H1 (cell line): ENCODE measurements at regions not wholly inside any gene's neighbourhood (a gene's known extent, or its start where the extent isn't known, plus 50 kb on each side); places are given as distances from the start of the nearest gene placed in this dataset.

ENCODE experiments used
- CTCF ChIA-PET: fragments of 300-600 bp; sonication (Branson Sonifier 250); formaldehyde crosslinking; loops from one replicate; lab custom pipeline; 2021; ENCODE audit not compliant: partially characterized antibody; lab: Charles Lee
- POLR2A ChIA-PET: fragments of 300-600 bp; sonication (Branson Sonifier 250); formaldehyde crosslinking; loops from one replicate; lab custom pipeline; 2021; ENCODE audit warnings: inconsistent platforms; ENCODE audit not compliant: partially characterized antibody; lab: Charles Lee
- DNase-seq, 2 experiments: peaks; one replicate each; pipeline versions ENCODE4 v3.0.0 to v3.0.0-alpha.2; 2010 to 2022; ENCODE audit warnings: low spot score in 2 of 2, low read depth in 1 of 2, mixed read lengths in 1 of 2
- FAIRE-seq: peaks from 2 replicates; lab custom pipeline; 2011; peaks lifted over from hg19 to GRCh38; lab: Jason Lieb, UNC
- H2AFZ ChIP-seq: 2 replicates; pipeline ENCODE4 v1.8.1; 2012; ENCODE audit warnings: low read length, inconsistent platforms
- H2AK5ac ChIP-seq: 2 replicates; pipeline ENCODE4 v1.6.1; 2013; ENCODE audit warnings: low read depth, low read length
- H2BK120ac ChIP-seq: replicated peaks from 2 replicates; pipeline ENCODE3; 2013; ENCODE audit warnings: low read depth, low read length, inconsistent platforms
- H2BK12ac ChIP-seq: 2 replicates; pipeline ENCODE4 v1.6.1; 2013; ENCODE audit warnings: low read depth, low read length
- H2BK15ac ChIP-seq: 2 replicates; pipeline ENCODE4 v1.6.1; 2013; ENCODE audit warnings: low read length
- H2BK20ac ChIP-seq: 2 replicates; pipeline ENCODE4 v1.6.1; 2013; ENCODE audit warnings: low read length
- H2BK5ac ChIP-seq: 2 replicates; pipeline ENCODE4 v1.6.1; 2013; ENCODE audit warnings: low read depth, low read length
- H3K14ac ChIP-seq: 2 replicates; pipeline ENCODE4 v1.6.1; 2013; ENCODE audit warnings: inconsistent platforms; ENCODE audit not compliant: insufficient read length
- H3K18ac ChIP-seq: 2 replicates; pipeline ENCODE4 v1.6.1; 2013; ENCODE audit warnings: low read length; ENCODE audit errors: extremely low read depth
- H3K23ac ChIP-seq: 2 replicates; pipeline ENCODE4 v1.6.1; 2013; ENCODE audit warnings: inconsistent platforms; ENCODE audit not compliant: insufficient read length
- H3K23me2 ChIP-seq: 2 replicates; pipeline ENCODE4 v1.6.1; 2013; ENCODE audit warnings: low read depth, low read length
- H3K27ac ChIP-seq: 2 replicates; pipeline ENCODE4 v1.6.1; 2011; ENCODE audit warnings: low read depth, low read length, inconsistent platforms
- H3K27me3 ChIP-seq, 4 experiments: replicated peaks in 1 of 4; 1 replicate in 1 of 4; 2 replicates in 3 of 4; pipeline versions ENCODE4 v1.6.1 to v1.8.1; 2011 to 2013; ENCODE audit warnings: low read length in 3 of 4, mild to moderate bottlenecking in 3 of 4, inconsistent platforms in 2 of 4, mixed read lengths in 2 of 4, moderate library complexity in 1 of 4; ENCODE audit not compliant: control insufficient read depth in 3 of 4, insufficient read depth in 3 of 4; ENCODE audit errors: extremely low read depth in 1 of 4
- H3K36me3 ChIP-seq, 4 experiments: 2 replicates each; pipeline versions ENCODE4 v1.6.1 to v1.8.1; 2011 to 2013; ENCODE audit warnings: mild to moderate bottlenecking in 4 of 4, low read length in 3 of 4, moderate library complexity in 2 of 4, control low read depth in 1 of 4, inconsistent platforms in 1 of 4; ENCODE audit not compliant: insufficient read depth in 4 of 4, control insufficient read depth in 2 of 4
- H3K4ac ChIP-seq: replicated peaks from 2 replicates; pipeline ENCODE3; 2013; ENCODE audit warnings: low read length, low read depth, mixed read lengths, inconsistent platforms; ENCODE audit not compliant: insufficient read length
- H3K4me1 ChIP-seq, 4 experiments: replicated peaks in 1 of 4; 1 replicate in 1 of 4; 2 replicates in 3 of 4; pipeline versions ENCODE4 v1.6.1 to v1.8.1; 2011 to 2013; ENCODE audit warnings: low read length in 3 of 4, inconsistent platforms in 2 of 4, mixed read lengths in 1 of 4; ENCODE audit not compliant: insufficient read depth in 4 of 4, control insufficient read depth in 3 of 4
- H3K4me2 ChIP-seq, 2 experiments: 2 replicates each; pipeline versions ENCODE4 v1.6.1 to v1.8.1; 2011 to 2013; ENCODE audit warnings: low read depth in 2 of 2, low read length in 2 of 2, control low read depth in 1 of 2, inconsistent platforms in 1 of 2, mild to moderate bottlenecking in 1 of 2; ENCODE audit not compliant: insufficient read depth in 1 of 2
- H3K4me3 ChIP-seq, 4 experiments: fragments of 200-600, 300-600 bp in 1 of 4; sonication (generic), shearing (Covaris generic), sonication (Bioruptor Twin) in 1 of 4; 2 replicates each; pipeline versions ENCODE4 v1.5.1 to v1.8.1; 2011 to 2016; ENCODE audit warnings: low read length in 4 of 4, low read depth in 3 of 4, control low read depth in 2 of 4, inconsistent platforms in 2 of 4, mild to moderate bottlenecking in 2 of 4, mixed read lengths in 1 of 4, moderate library complexity in 1 of 4; ENCODE audit not compliant: insufficient read depth in 2 of 4; ENCODE audit errors: extremely low read depth in 1 of 4
- H3K56ac ChIP-seq: replicated peaks from 2 replicates; pipeline ENCODE3; 2013; ENCODE audit warnings: low read depth, mild to moderate bottlenecking, mixed read lengths, low read length, inconsistent platforms; ENCODE audit not compliant: insufficient read length
- H3K79me1 ChIP-seq: 2 replicates; pipeline ENCODE4 v1.6.1; 2013; ENCODE audit warnings: low read depth, low read length, control low read depth
- H3K79me2 ChIP-seq, 2 experiments: 2 replicates each; pipeline versions ENCODE4 v1.6.1 to v1.8.1; 2012 to 2013; ENCODE audit warnings: low read length in 2 of 2, mild to moderate bottlenecking in 2 of 2, inconsistent platforms in 1 of 2; ENCODE audit not compliant: insufficient read depth in 2 of 2, control insufficient read depth in 1 of 2
- H3K9ac ChIP-seq, 4 experiments: replicated peaks in 1 of 4; 1 replicate in 1 of 4; 2 replicates in 3 of 4; pipeline versions ENCODE4 v1.6.1 to v1.8.1; 2011 to 2013; ENCODE audit warnings: low read depth in 3 of 4, low read length in 3 of 4, control low read depth in 2 of 4, mild to moderate bottlenecking in 2 of 4, moderate library complexity in 2 of 4, inconsistent platforms in 1 of 4; ENCODE audit errors: extremely low read depth in 1 of 4
- H3K9me3 ChIP-seq, 2 experiments: 2 replicates each; pipeline versions ENCODE4 v1.6.1 to v1.8.1; 2012 to 2013; ENCODE audit warnings: mild to moderate bottlenecking in 2 of 2, moderate library complexity in 2 of 2, control low read depth in 1 of 2, inconsistent platforms in 1 of 2, low read depth in 1 of 2, low read length in 1 of 2, mixed read lengths in 1 of 2; ENCODE audit not compliant: insufficient read depth in 2 of 2
- H4K20me1 ChIP-seq, 2 experiments: replicated peaks in 1 of 2; 2 replicates each; pipeline versions ENCODE3 to v1.8.1; 2011 to 2013; ENCODE audit warnings: inconsistent platforms in 2 of 2, low read length in 2 of 2, mild to moderate bottlenecking in 1 of 2; ENCODE audit not compliant: insufficient read depth in 2 of 2, control insufficient read depth in 1 of 2
- H4K5ac ChIP-seq: 2 replicates; pipeline ENCODE4 v1.6.1; 2013; ENCODE audit warnings: low read length, low read depth, mixed read lengths, inconsistent platforms; ENCODE audit not compliant: insufficient read length
- H4K8ac ChIP-seq: 2 replicates; pipeline ENCODE4 v1.8.0; 2013; ENCODE audit warnings: mild to moderate bottlenecking, moderate library complexity, low read length, inconsistent platforms; ENCODE audit not compliant: insufficient read depth; ENCODE audit errors: extremely low read depth
- H4K91ac ChIP-seq: replicated peaks from 2 replicates; pipeline ENCODE3; 2013; ENCODE audit warnings: low read length, mixed read lengths, inconsistent platforms; ENCODE audit not compliant: insufficient read length
- CHD1 ChIP-seq: IDR thresholded peaks from 2 replicates; pipeline ENCODE4 v1.6.1; 2012; ENCODE audit warnings: low read depth, low read length, improper control_type of control experiment
- EZH2 ChIP-seq: fragments of 200-600 bp; sonication (generic); IDR thresholded peaks from 2 replicates; pipeline ENCODE4 v1.7.1; 2012; ENCODE audit warnings: low read depth, mild to moderate bottlenecking, moderate library complexity, low read length, inconsistent platforms; ENCODE audit not compliant: severe bottlenecking
- HDAC6 ChIP-seq: IDR thresholded peaks from one replicate; pipeline ENCODE4 v1.7.1; 2012; ENCODE audit warnings: low read depth, mild to moderate bottlenecking, inconsistent platforms, low read length, moderate library complexity
- JUND ChIP-seq: IDR thresholded peaks from 2 replicates; pipeline ENCODE4 v1.6.1; 2011; ENCODE audit warnings: mild to moderate bottlenecking, improper control_type of control experiment, low read length
- NANOG ChIP-seq: IDR thresholded peaks from 2 replicates; pipeline ENCODE4 v1.6.1; 2011; ENCODE audit warnings: low read length, low read depth, mild to moderate bottlenecking, inconsistent platforms; ENCODE audit not compliant: insufficient read depth, poor library complexity, severe bottlenecking
- RFX5 ChIP-seq: IDR thresholded peaks from 2 replicates; pipeline ENCODE4 v1.6.1; 2011; ENCODE audit warnings: low read depth, low read length, improper control_type of control experiment, borderline replicate concordance
- RNF2 ChIP-seq: fragments of 200-900, 300-1000 bp; sonication (generic); IDR thresholded peaks from 2 replicates; pipeline ENCODE4 v1.7.1; 2016; ENCODE audit warnings: borderline replicate concordance, low read depth, mild to moderate bottlenecking, antibody characterized with exemption, low read length; ENCODE audit not compliant: poor library complexity, severe bottlenecking; ENCODE audit errors: missing control alignments
- WGBS, 2 experiments: shearing (Covaris generic) in 1 of 2; methylation state at CpG; one replicate each; pipeline versions ENCODE4 v1.1.6 to v1.1.7; 2013 to 2015; ENCODE audit warnings: low lambda C conversion rate in 2 of 2, mixed read lengths in 2 of 2, inconsistent platforms in 1 of 2, low coverage in 1 of 2, missing lambda C conversion rate in 1 of 2; ENCODE audit not compliant: insufficient replicate concordance in 2 of 2, insufficient coverage in 1 of 2, insufficient read length in 1 of 2; ENCODE audit errors: extremely low coverage in 1 of 2, missing lambda C conversion rate in 1 of 2; 5-methylcytosine and 5-hydroxymethylcytosine counted together
- TF ChIP-seq, protein P1 (sequence below), 3 experiments: IDR thresholded peaks; 1 replicate in 2 of 3; 2 replicates in 1 of 3; pipeline versions ENCODE4 v1.5.1 to v1.6.1; 2011; ENCODE audit warnings: low read length in 3 of 3, mild to moderate bottlenecking in 3 of 3, inconsistent platforms in 2 of 3, low read depth in 1 of 3, moderate library complexity in 1 of 3; ENCODE audit not compliant: insufficient read depth in 1 of 3; ENCODE audit errors: control extremely low read depth in 1 of 3
- TF ChIP-seq, protein P2 (sequence below): IDR thresholded peaks from 2 replicates; pipeline ENCODE4 v1.6.1; 2012; ENCODE audit warnings: low read length, inconsistent platforms

DNA sequence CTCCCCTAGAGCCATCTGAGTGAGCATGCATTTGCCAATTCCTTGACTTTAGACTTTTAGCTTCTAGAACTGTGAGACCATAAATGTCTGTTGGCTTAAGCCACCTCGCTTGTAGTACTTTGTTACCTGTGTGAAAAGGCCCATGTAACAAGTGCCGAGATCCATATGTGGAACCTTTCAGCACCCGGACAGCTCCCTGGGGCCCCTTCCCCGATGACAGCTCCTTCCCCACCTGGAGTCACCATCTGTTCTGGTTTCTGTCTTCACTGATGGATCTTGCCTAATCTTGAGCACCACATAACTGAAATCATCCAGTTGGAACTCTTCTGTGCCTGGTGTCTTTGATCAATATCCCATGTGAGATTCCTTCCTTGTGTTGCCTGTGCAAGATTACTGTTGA lies 78.9 kb upstream of the EEF2KMT start:
- no peak overlapping the region for H2BK120ac ChIP-seq
- no peaks in the 10 kb centered on the region for H3K27me3 ChIP-seq
- no peak overlapping the region for H3K23ac ChIP-seq
- H3K4ac ChIP-seq = no peak overlapping the region
- H2BK20ac ChIP-seq = no peak overlapping the region
- no peak overlapping the region for H2AK5ac ChIP-seq
- H3K56ac ChIP-seq = no peak overlapping the region
- no peak overlapping the region for H3K4me2 ChIP-seq
- no peak overlapping the region for H2AFZ ChIP-seq
- no peak overlapping the region for H3K14ac ChIP-seq
- 72% methylated on average over 4 of the region's 4 CpGs; no CpG with 5 or more reads in 1 of the 2 experiments for WGBS, 2 experiments
- no peak overlapping the region for H3K27ac ChIP-seq
- DNase-seq (peak in 1 of 2 experiments; percentile 72), FAIRE-seq (peak; percentile 83)
- no peak overlapping the region for H3K18ac ChIP-seq
- no peak overlapping the region for H2BK5ac ChIP-seq
- CTCF ChIA-PET = no interaction called here
- H3K36me3 ChIP-seq = no peaks in the 10 kb centered on the region
- H4K5ac ChIP-seq = no peak overlapping the region
- H4K8ac ChIP-seq = no peak overlapping the region
- H3K9ac ChIP-seq = no peak overlapping the region
- no peaks in the 10 kb centered on the region for H3K23me2 ChIP-seq
- H3K4me1 ChIP-seq = no peaks in the 10 kb centered on the region
- POLR2A ChIA-PET = interaction anchor here (0.8 to 1.5 kb wide), 4 partner anchors 9 to 69 kb away, joined by 3 to 5 read pairs (median 4); no protein-coding TSS in a partner anchor
- no peaks in the 10 kb centered on the region; a peak in 1 of 4 replicates for H3K9me3 ChIP-seq
- H2BK15ac ChIP-seq = no peak overlapping the region
- no peaks in the 10 kb centered on the region; the same call in 1 of the 2 replicates for H3K79me1 ChIP-seq
- no peaks in the 10 kb centered on the region for H4K20me1 ChIP-seq
- H3K4me3 ChIP-seq = no peak overlapping the region
- no peak overlapping the region for H2BK12ac ChIP-seq
- H3K79me2 ChIP-seq = no peaks in the 10 kb centered on the region
- H4K91ac ChIP-seq = no peak overlapping the region
- TF ChIP-seq, protein P1, sequence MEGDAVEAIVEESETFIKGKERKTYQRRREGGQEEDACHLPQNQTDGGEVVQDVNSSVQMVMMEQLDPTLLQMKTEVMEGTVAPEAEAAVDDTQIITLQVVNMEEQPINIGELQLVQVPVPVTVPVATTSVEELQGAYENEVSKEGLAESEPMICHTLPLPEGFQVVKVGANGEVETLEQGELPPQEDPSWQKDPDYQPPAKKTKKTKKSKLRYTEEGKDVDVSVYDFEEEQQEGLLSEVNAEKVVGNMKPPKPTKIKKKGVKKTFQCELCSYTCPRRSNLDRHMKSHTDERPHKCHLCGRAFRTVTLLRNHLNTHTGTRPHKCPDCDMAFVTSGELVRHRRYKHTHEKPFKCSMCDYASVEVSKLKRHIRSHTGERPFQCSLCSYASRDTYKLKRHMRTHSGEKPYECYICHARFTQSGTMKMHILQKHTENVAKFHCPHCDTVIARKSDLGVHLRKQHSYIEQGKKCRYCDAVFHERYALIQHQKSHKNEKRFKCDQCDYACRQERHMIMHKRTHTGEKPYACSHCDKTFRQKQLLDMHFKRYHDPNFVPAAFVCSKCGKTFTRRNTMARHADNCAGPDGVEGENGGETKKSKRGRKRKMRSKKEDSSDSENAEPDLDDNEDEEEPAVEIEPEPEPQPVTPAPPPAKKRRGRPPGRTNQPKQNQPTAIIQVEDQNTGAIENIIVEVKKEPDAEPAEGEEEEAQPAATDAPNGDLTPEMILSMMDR (IDR thresholded peaks at IDR 0.05; ENCODE audit: control extremely low read depth in 1 of 3, insufficient read depth in 1 of 3, low read depth in 1 of 3, low read length in 3 of 3) = no peak
- TF ChIP-seq EZH2 (no peak), HDAC6 (no peak), CHD1 (no peak), NANOG (no peak), JUND (no peak), RNF2 (no peak), RFX5 (no peak)
- TF ChIP-seq, protein P2, sequence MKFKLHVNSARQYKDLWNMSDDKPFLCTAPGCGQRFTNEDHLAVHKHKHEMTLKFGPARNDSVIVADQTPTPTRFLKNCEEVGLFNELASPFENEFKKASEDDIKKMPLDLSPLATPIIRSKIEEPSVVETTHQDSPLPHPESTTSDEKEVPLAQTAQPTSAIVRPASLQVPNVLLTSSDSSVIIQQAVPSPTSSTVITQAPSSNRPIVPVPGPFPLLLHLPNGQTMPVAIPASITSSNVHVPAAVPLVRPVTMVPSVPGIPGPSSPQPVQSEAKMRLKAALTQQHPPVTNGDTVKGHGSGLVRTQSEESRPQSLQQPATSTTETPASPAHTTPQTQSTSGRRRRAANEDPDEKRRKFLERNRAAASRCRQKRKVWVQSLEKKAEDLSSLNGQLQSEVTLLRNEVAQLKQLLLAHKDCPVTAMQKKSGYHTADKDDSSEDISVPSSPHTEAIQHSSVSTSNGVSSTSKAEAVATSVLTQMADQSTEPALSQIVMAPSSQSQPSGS = no peak
